Tibial artery (tissue), 4 donors: ENCODE measurements at regions not wholly inside any gene's neighbourhood (a gene's known extent, or its start where the extent isn't known, plus 50 kb on each side); places are given as distances from the start of the nearest gene placed in this dataset.

Experiments used
- DNase-seq, 2 donors: peaks; one replicate each; pipeline ENCODE4 v3.0.0-alpha.2; 2019
- H3K27ac ChIP-seq, 2 donors: fragments of 200-600 bp; sonication (generic) in 1 of 2; 1 replicate in 1 of 2; 2 replicates in 1 of 2; pipeline ENCODE4 v1.5.1; 2018 to 2019; ENCODE audit warnings: mild to moderate bottlenecking in 1 of 2
- H3K27me3 ChIP-seq, 2 donors: fragments of 200-600 bp; sonication (generic) in 1 of 2; one replicate each; pipeline versions ENCODE4 v1.5.1 to v1.6.0; 2016 to 2019
- H3K36me3 ChIP-seq, 3 donors: fragments of 200-600 bp; sonication (generic) in 2 of 3; one replicate each; pipeline ENCODE4 v1.5.1; 2016 to 2019; ENCODE audit warnings: mild to moderate bottlenecking in 2 of 3
- H3K4me1 ChIP-seq, 4 donors: fragments of 200-600 bp; sonication (generic) in 2 of 4; 1 replicate in 3 of 4; 2 replicates in 1 of 4; pipeline ENCODE4 v1.5.1; 2016 to 2019
- H3K4me3 ChIP-seq, 2 donors: fragments of 200-600 bp; sonication (generic) in 1 of 2; 1 replicate in 1 of 2; 2 replicates in 1 of 2; pipeline ENCODE4 v1.5.1; 2018 to 2019; ENCODE audit warnings: mild to moderate bottlenecking in 2 of 2
- H3K9me3 ChIP-seq, 3 donors: fragments of 200-600 bp; sonication (generic) in 1 of 3; one replicate each; pipeline ENCODE4 v1.5.1; 2016 to 2019
- intact Hi-C: fragments of 100-400 bp; cut with DNase I; formaldehyde crosslinking; loops from one replicate; pipeline ENCODE4 v1.15.0; 2023; ENCODE audit warnings: low total_unique reads
- TF ChIP-seq, protein P1 (sequence below), 2 experiments: fragments of 200-600 bp in 1 of 2; fragments of 450-650 bp in 1 of 2; IDR thresholded peaks; one replicate each; pipeline ENCODE4 v1.5.1; 2017 to 2019; ENCODE audit warnings: antibody characterized with exemption in 2 of 2, mild to moderate bottlenecking in 1 of 2, moderate library complexity in 1 of 2

DNA sequence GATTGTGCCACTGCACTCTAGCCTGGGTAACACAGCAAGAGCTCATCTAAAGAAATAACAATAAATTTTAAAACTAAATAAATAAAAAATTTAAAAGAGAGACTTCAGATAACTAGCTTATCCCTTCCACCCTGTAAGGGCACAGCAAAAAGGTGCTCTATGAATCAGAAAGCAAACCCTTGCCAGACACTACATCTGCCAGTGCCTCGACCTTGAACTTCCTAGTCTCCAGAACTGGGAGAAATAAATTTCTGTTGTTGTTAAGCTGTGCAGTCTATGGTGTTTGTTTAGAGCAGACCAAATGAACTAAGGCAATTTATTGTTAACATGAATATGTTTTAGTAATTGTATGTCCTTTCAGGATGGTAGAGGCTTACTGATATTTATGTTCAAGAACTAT is 174.9 kb upstream of the TRIM24 start:
- Histone ChIP-seq H3K27me3 (no peaks in the 10 kb centered on the region), H3K4me3 (no peak overlapping the region), H3K4me1 (no peaks in the 10 kb centered on the region), H3K9me3 (peaks cover 0 to 4% (median 0%) of the 10 kb centered on the region in 3 donors), H3K36me3 (no peaks in the 10 kb centered on the region), H3K27ac (no peak overlapping the region)
- DNase-seq: no peak
- TF ChIP-seq, protein P1, sequence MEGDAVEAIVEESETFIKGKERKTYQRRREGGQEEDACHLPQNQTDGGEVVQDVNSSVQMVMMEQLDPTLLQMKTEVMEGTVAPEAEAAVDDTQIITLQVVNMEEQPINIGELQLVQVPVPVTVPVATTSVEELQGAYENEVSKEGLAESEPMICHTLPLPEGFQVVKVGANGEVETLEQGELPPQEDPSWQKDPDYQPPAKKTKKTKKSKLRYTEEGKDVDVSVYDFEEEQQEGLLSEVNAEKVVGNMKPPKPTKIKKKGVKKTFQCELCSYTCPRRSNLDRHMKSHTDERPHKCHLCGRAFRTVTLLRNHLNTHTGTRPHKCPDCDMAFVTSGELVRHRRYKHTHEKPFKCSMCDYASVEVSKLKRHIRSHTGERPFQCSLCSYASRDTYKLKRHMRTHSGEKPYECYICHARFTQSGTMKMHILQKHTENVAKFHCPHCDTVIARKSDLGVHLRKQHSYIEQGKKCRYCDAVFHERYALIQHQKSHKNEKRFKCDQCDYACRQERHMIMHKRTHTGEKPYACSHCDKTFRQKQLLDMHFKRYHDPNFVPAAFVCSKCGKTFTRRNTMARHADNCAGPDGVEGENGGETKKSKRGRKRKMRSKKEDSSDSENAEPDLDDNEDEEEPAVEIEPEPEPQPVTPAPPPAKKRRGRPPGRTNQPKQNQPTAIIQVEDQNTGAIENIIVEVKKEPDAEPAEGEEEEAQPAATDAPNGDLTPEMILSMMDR (IDR thresholded peaks at IDR 0.05): no peak
- intact Hi-C loops: no loop called here

DNA sequence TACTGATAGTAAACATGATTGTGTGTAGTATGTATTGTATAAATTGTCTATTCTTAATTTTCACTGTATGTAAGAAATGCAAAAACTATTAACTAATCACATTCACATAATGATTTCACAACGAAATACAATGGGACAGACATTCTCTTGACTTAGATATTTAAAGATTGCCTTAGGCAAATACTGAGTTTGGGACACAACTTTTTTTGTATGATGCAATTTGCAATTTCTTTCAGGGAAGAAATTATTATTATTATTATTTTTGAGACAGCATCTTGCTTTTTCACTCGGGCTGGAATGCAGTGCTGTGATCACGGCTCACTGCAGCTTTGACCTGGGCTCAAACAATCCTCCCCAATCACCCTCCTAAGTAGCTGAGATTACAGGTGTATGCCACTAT is 173.2 kb upstream of the TRIM24 start:
- DNase-seq: no peak
- H3K4me3 ChIP-seq: no peak overlapping the region
- H3K27me3 ChIP-seq: no peaks in the 10 kb centered on the region
- H3K27ac ChIP-seq: no peak overlapping the region
- H3K36me3 ChIP-seq: no peaks in the 10 kb centered on the region
- H3K9me3 ChIP-seq: peaks cover 0 to 4% (median 0%) of the 10 kb centered on the region in 3 donors
- TF ChIP-seq, protein P1 (IDR thresholded peaks at IDR 0.05): no peak
- intact Hi-C loops: no loop called here
- H3K4me1 ChIP-seq: no peaks in the 10 kb centered on the region

DNA sequence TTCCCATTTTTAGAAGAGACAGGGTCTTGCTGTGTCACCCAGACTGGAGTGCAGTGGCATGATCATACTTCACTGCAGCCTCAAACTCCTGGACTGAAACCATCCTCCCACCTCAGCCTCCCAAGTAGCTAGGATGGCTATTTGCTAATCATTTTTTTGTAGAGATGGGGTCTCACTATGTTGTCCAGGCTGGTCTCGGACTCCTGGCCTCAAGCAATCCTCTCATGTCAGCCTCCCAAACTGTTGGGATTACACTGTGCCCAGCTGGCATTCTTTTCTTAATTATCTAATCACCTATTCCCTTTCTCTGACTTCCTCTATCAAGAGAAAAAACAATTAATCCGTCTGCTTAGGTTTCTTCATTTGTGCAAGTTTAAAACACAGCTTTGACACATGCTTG is 172.5 kb upstream of the TRIM24 start:
- Histone ChIP-seq H3K4me3 (no peak overlapping the region), H3K9me3 (peaks cover 0 to 4% (median 0%) of the 10 kb centered on the region in 3 donors), H3K4me1 (no peaks in the 10 kb centered on the region), H3K27ac (no peak overlapping the region), H3K27me3 (no peaks in the 10 kb centered on the region), H3K36me3 (no peaks in the 10 kb centered on the region)
- intact Hi-C loops: no loop called here
- TF ChIP-seq, protein P1 (IDR thresholded peaks at IDR 0.05): no peak
- no peak for DNase-seq

DNA sequence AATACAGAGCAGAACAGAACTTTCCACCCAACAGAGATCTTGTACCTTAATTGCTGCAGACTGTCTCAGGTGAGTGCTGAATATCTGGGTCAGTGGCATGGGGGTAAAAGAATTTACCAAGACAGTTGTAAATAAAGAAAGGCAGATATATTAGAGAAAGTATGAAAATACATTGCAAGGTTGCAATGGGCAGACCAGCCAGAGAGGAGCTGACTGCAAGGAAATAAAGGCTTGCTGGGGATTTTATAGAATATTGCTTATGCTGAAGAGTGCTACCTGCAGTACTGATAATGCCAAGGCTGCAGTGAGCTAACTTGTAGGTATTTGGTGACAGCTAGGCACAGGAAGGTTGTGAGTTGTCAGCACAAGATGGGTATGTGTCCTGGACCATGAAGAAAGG is 171.0 kb upstream of the TRIM24 start:
- H3K36me3 ChIP-seq: no peaks in the 10 kb centered on the region
- peaks cover 0 to 4% (median 0%) of the 10 kb centered on the region in 3 donors for H3K9me3 ChIP-seq
- no peak overlapping the region for H3K27ac ChIP-seq
- DNase-seq: no peak
- TF ChIP-seq, protein P1 (IDR thresholded peaks at IDR 0.05): no peak
- no peaks in the 10 kb centered on the region for H3K27me3 ChIP-seq
- intact Hi-C loops: no loop called here
- H3K4me1 ChIP-seq: no peaks in the 10 kb centered on the region
- H3K4me3 ChIP-seq: no peak overlapping the region

DNA sequence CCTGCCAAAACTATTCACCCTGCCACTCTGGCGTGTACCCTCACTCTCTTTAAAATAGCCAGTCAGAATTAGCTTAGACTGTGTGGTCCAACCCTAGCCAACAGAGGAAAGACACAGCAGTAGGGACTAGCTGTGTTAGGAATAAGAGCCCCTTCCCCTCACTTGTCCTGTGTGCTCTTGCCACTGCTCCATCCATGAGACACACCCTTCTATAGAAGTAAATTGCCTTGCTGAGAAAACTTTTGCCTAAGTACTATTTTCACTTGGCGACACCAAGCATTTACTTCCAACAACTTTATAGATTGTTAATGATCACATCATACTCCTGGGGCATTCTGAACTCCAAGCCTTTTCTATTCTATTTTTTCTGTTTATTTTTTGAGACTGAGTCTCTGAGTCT is 170.2 kb upstream of the TRIM24 start:
- Histone ChIP-seq H3K4me3 (no peak overlapping the region), H3K4me1 (no peaks in the 10 kb centered on the region), H3K27me3 (no peaks in the 10 kb centered on the region), H3K36me3 (no peaks in the 10 kb centered on the region), H3K9me3 (peaks cover 0 to 4% (median 0%) of the 10 kb centered on the region in 3 donors), H3K27ac (no peak overlapping the region)
- intact Hi-C loops: no loop called here
- DNase-seq: no peak
- TF ChIP-seq, protein P1 (IDR thresholded peaks at IDR 0.05): no peak

DNA sequence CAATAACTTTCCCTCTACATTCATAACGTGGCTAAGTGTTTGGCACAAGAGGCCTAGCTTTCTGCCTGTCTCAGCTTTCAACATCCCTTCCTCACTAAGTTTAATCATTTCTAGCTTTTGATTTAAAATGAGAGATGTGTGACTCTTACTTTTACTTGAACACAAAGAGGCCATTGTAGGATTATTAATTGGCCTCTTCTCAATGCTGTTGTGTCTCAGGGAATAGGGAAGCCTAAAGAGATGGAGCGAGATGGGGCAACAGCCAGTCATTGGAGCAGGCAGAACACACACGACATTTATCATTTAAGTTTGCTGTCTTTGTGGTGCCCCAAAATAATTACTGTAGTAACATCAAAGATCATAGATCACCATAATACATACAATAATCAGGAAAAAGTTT is 167.1 kb upstream of the TRIM24 start:
- Histone ChIP-seq H3K4me3 (no peak overlapping the region), H3K27me3 (no peaks in the 10 kb centered on the region), H3K27ac (no peak overlapping the region), H3K36me3 (no peaks in the 10 kb centered on the region), H3K4me1 (no peaks in the 10 kb centered on the region), H3K9me3 (peaks cover 0 to 4% (median 3%) of the 10 kb centered on the region in 3 donors)
- intact Hi-C loops: no loop called here
- TF ChIP-seq, protein P1 (IDR thresholded peaks at IDR 0.05): no peak
- no peak for DNase-seq
